ENCODE measurements at regions not wholly inside any gene's neighbourhood (a gene's known extent, or its start where the extent isn't known, plus 50 kb on each side); places are given as distances from the start of the nearest gene placed in this dataset.

DNA sequence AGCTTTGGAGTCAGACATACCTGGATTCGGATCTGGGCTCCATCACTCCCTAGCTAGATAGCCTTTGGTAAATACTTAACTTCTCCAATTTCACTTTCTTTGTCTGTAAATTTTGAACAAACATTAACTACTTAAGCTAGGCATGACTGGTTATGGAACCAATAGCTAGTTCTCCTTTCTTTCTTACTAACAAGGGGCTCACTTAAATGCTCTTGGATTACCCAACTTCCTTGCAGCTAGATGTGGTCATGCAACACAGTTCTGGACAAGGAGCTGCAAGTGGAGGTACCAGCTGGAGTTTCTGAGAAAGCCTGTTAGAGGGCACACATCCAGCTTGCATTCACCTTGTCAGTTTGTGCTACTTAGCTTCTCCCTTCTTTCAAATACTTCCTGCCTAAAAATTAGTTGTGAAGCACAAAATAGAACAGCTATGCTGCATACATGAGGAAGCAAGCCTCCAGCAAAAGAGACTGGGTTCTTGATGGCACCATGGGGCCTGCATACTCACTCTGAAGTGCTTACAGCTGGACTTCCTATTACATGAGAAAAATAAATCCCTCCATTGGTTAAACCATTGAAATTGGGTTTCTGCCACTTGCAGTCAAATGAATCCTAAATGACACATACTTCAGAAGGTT, 210.1 kb upstream of the EEA1 start:
- 100% methylated on average over 1 of the region's 1 CpG; no CpG with 5 or more reads in 1 of the 2 experiments for WGBS, 2 experiments (ENCODE audit: extremely low coverage in 2 of 2, insufficient read length in 1 of 2)
- no peak overlapping the region for H4K91ac ChIP-seq (ENCODE audit: insufficient read depth, low read depth, low read length)
- POLR2A ChIA-PET (ENCODE audit: unreplicated experiment), result no interaction called here
- no peak overlapping the region for H3K27ac ChIP-seq (ENCODE audit: insufficient read depth, low read length)
- no peak overlapping the region for H4K8ac ChIP-seq (ENCODE audit: low read depth in 2 of 2, low read length in 2 of 2)
- H3K4me2 ChIP-seq (ENCODE audit: low read depth, low read length), result no peak overlapping the region
- H4K5ac ChIP-seq (ENCODE audit: low read depth, low read length), result no peak overlapping the region
- H2AFZ ChIP-seq (replicated peaks; ENCODE audit: low read length, poor library complexity), result no peak overlapping the region
- H2BK15ac ChIP-seq (ENCODE audit: low read depth, low read length), result no peak overlapping the region
- no peak overlapping the region for H3K56ac ChIP-seq (ENCODE audit: extremely low read depth, insufficient read depth, low read length)
- H3K4ac ChIP-seq (ENCODE audit: low read depth, low read length), result no peak overlapping the region
- H2BK20ac ChIP-seq (ENCODE audit: low read depth, low read length), result no peak overlapping the region; the same call in 1 of the 2 replicates
- no peaks in the 10 kb centered on the region for H3K79me1 ChIP-seq (ENCODE audit: low read depth in 1 of 2, low read length in 2 of 2)
- ATAC-seq (ENCODE audit: low read depth), result no peak
- H3K23ac ChIP-seq (ENCODE audit: low read depth, low read length), result no peak overlapping the region
- no peaks in the 10 kb centered on the region for H3K9me3 ChIP-seq (ENCODE audit: control insufficient read depth, insufficient read depth, low read length)
- H3K9me1 ChIP-seq (ENCODE audit: insufficient read depth, low read length), result peaks cover 4% of the 10 kb centered on the region
- H3K27me3 ChIP-seq (ENCODE audit: control insufficient read depth, insufficient read depth, low read length), result no peaks in the 10 kb centered on the region
- CTCF ChIA-PET, result interaction anchor here (0.5 to 1.2 kb wide), 4 partner anchors 16 to 397 kb away, joined by 3 to 6 read pairs (median 4); partner anchors contain the start of gene MRPL42
- no peak for TF ChIP-seq SMC3 (IDR thresholded peaks at IDR 0.05; ENCODE audit: low read depth, low read length)
- TF ChIP-seq FOS (IDR thresholded peaks at IDR 0.05; ENCODE audit: low read depth, low read length), result no peak
- TF ChIP-seq MAFK (IDR thresholded peaks at IDR 0.05; ENCODE audit: low read depth, low read length), result no peak
- no peak for TF ChIP-seq NFE2L2 (IDR thresholded peaks at IDR 0.05; ENCODE audit: low read depth, low read length)
- no peak for TF ChIP-seq POLR2A (IDR thresholded peaks at IDR 0.05; ENCODE audit: low read depth, low read length)
- no peak for TF ChIP-seq MXI1 (IDR thresholded peaks at IDR 0.05; ENCODE audit: borderline replicate concordance, low read depth, low read length)
- TF ChIP-seq, protein P1, sequence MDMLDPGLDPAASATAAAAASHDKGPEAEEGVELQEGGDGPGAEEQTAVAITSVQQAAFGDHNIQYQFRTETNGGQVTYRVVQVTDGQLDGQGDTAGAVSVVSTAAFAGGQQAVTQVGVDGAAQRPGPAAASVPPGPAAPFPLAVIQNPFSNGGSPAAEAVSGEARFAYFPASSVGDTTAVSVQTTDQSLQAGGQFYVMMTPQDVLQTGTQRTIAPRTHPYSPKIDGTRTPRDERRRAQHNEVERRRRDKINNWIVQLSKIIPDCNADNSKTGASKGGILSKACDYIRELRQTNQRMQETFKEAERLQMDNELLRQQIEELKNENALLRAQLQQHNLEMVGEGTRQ (IDR thresholded peaks at IDR 0.05; ENCODE audit: low read depth, low read length), result no peak
- TF ChIP-seq CHD1 (IDR thresholded peaks at IDR 0.05; ENCODE audit: low read depth, low read length), result no peak
- TF ChIP-seq CEBPB (IDR thresholded peaks at IDR 0.05; ENCODE audit: low read depth, low read length), result no peak
- TF ChIP-seq, protein P2, sequence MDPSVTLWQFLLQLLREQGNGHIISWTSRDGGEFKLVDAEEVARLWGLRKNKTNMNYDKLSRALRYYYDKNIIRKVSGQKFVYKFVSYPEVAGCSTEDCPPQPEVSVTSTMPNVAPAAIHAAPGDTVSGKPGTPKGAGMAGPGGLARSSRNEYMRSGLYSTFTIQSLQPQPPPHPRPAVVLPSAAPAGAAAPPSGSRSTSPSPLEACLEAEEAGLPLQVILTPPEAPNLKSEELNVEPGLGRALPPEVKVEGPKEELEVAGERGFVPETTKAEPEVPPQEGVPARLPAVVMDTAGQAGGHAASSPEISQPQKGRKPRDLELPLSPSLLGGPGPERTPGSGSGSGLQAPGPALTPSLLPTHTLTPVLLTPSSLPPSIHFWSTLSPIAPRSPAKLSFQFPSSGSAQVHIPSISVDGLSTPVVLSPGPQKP (IDR thresholded peaks at IDR 0.05; ENCODE audit: borderline replicate concordance, low read depth, low read length), result no peak
- no peak for TF ChIP-seq RFX5 (IDR thresholded peaks at IDR 0.05; ENCODE audit: low read depth, low read length)
- TF ChIP-seq BHLHE40 (IDR thresholded peaks at IDR 0.05; ENCODE audit: low read depth, low read length), result no peak
- TF ChIP-seq RCOR1 (IDR thresholded peaks at IDR 0.05; ENCODE audit: insufficient replicate concordance, low read length), result no peak
- no peak for TF ChIP-seq RAD21 (IDR thresholded peaks at IDR 0.05; ENCODE audit: low read length)
- TF ChIP-seq MAZ (IDR thresholded peaks at IDR 0.05; ENCODE audit: borderline replicate concordance, low read depth, low read length), result no peak
- TF ChIP-seq, protein P3, sequence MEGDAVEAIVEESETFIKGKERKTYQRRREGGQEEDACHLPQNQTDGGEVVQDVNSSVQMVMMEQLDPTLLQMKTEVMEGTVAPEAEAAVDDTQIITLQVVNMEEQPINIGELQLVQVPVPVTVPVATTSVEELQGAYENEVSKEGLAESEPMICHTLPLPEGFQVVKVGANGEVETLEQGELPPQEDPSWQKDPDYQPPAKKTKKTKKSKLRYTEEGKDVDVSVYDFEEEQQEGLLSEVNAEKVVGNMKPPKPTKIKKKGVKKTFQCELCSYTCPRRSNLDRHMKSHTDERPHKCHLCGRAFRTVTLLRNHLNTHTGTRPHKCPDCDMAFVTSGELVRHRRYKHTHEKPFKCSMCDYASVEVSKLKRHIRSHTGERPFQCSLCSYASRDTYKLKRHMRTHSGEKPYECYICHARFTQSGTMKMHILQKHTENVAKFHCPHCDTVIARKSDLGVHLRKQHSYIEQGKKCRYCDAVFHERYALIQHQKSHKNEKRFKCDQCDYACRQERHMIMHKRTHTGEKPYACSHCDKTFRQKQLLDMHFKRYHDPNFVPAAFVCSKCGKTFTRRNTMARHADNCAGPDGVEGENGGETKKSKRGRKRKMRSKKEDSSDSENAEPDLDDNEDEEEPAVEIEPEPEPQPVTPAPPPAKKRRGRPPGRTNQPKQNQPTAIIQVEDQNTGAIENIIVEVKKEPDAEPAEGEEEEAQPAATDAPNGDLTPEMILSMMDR (conservative IDR thresholded peaks at IDR 0.05; ENCODE audit: low read depth, low read length), result no peak
- intact Hi-C loops (cut with micrococcal nuclease) (no loop called here), in situ Hi-C loops (cut with MboI; ENCODE audit: low sequenced_read_pairs) (no loop called here), dilution Hi-C loops (cut with HindIII; ENCODE audit: low sequenced_read_pairs, unreplicated experiment) (no loop called here)
- no peaks in the 10 kb centered on the region for H4K20me1 ChIP-seq (ENCODE audit: insufficient read depth, low read length)
- 0 out of 2 replicates have a peak overlapping the region, but pooled peaks have one; percentile 19 for H3K14ac ChIP-seq (replicated peaks; ENCODE audit: low read depth, low read length)
- H2BK5ac ChIP-seq (ENCODE audit: low read depth, low read length, poor library complexity, severe bottlenecking), result no peak overlapping the region
- no peak overlapping the region for H3K18ac ChIP-seq (ENCODE audit: low read depth, low read length)
- BruUV-seq (replicated peaks), result no TSS peak
- H3K9ac ChIP-seq (ENCODE audit: low read depth, low read length), result no peak overlapping the region
- no peak overlapping the region for H3K4me3 ChIP-seq (ENCODE audit: insufficient read depth, low read depth, low read length)
- peak overlapping the region; percentile 21; the same call in 1 of the 2 replicates for H2AK5ac ChIP-seq (ENCODE audit: low read depth, low read length)
- no peak overlapping the region for H2BK120ac ChIP-seq (ENCODE audit: low read depth, low read length)
- no peak for DNase-seq
- no peak overlapping the region for H2AK9ac ChIP-seq (replicated peaks; ENCODE audit: low read depth, low read length, poor library complexity)
- H3K4me1 ChIP-seq (ENCODE audit: control insufficient read depth, insufficient read depth, low read length), result peaks cover 6% of the 10 kb centered on the region
- no peaks in the 10 kb centered on the region for H3K36me3 ChIP-seq (ENCODE audit: control insufficient read depth, insufficient read depth, low read length)

All from IMR-90 (cell line).